ENCODE measurements at regions not wholly inside any gene's neighbourhood (a gene's known extent, or its start where the extent isn't known, plus 50 kb on each side); places are given as distances from the start of the nearest gene placed in this dataset.
A peak's percentile ranks its signal among the peaks of the same experiment; 100 is the strongest.

- Mint-ChIP-seq H3K9me3 (no peaks in the 10 kb centered on the region), H3K4me3 (no peak overlapping the region), H3K4me1 (peaks cover 28% of the 10 kb centered on the region), H3K36me3 (ENCODE audit: low read depth) (no peaks in the 10 kb centered on the region), H3K27me3 (ENCODE audit: low read depth, poor library complexity) (peaks cover 3% of the 10 kb centered on the region), H3K27ac (no peak overlapping the region)
- TF ChIP-seq CTCF (IDR thresholded peaks at IDR 0.05) = no peak
- DNase-seq = no peak
Measured at GRCh38 chr3:64398476-64398875, 173.2 kb upstream of the PRICKLE2 start.

GRCh38 chr3:64398006-64398405 lies 172.7 kb upstream of the PRICKLE2 start:
- TF ChIP-seq CTCF (IDR thresholded peaks at IDR 0.05) = no peak
- H3K4me3 Mint-ChIP-seq = no peak overlapping the region
- no peaks in the 10 kb centered on the region for H3K36me3 Mint-ChIP-seq (ENCODE audit: low read depth)
- H3K27me3 Mint-ChIP-seq (ENCODE audit: low read depth, poor library complexity) = peaks cover 3% of the 10 kb centered on the region
- no peak for DNase-seq
- H3K4me1 Mint-ChIP-seq = peaks cover 33% of the 10 kb centered on the region
- no peaks in the 10 kb centered on the region for H3K9me3 Mint-ChIP-seq
- H3K27ac Mint-ChIP-seq = no peak overlapping the region

- no peaks in the 10 kb centered on the region for H3K36me3 Mint-ChIP-seq (ENCODE audit: low read depth)
- H3K27me3 Mint-ChIP-seq (ENCODE audit: low read depth, poor library complexity) = peaks cover 3% of the 10 kb centered on the region
- H3K4me3 Mint-ChIP-seq = peak overlapping the region; percentile 7
- no peak for TF ChIP-seq CTCF (IDR thresholded peaks at IDR 0.05)
- H3K4me1 Mint-ChIP-seq = peaks cover 37% of the 10 kb centered on the region
- no peak for DNase-seq
- H3K27ac Mint-ChIP-seq = peak overlapping the region; percentile 36
- no peaks in the 10 kb centered on the region for H3K9me3 Mint-ChIP-seq
Measured at GRCh38 chr3:64397573-64397972, 172.3 kb upstream of the PRICKLE2 start.

- no peak for DNase-seq
- Mint-ChIP-seq H3K27me3 (ENCODE audit: low read depth, poor library complexity) (peaks cover 3% of the 10 kb centered on the region), H3K9me3 (no peaks in the 10 kb centered on the region), H3K4me3 (no peak overlapping the region), H3K27ac (no peak overlapping the region), H3K36me3 (ENCODE audit: low read depth) (no peaks in the 10 kb centered on the region), H3K4me1 (peaks cover 47% of the 10 kb centered on the region)
- no peak for TF ChIP-seq CTCF (IDR thresholded peaks at IDR 0.05)
Measured at GRCh38 chr3:64395490-64395889, 170.2 kb upstream of the PRICKLE2 start.

GRCh38 chr3:64393193-64393592 lies 167.9 kb upstream of the PRICKLE2 start:
- Mint-ChIP-seq H3K4me3 (no peak overlapping the region), H3K4me1 (peaks cover 42% of the 10 kb centered on the region), H3K36me3 (ENCODE audit: low read depth) (no peaks in the 10 kb centered on the region), H3K27ac (no peak overlapping the region), H3K9me3 (no peaks in the 10 kb centered on the region), H3K27me3 (ENCODE audit: low read depth, poor library complexity) (peaks cover 3% of the 10 kb centered on the region)
- DNase-seq = no peak
- no peak for TF ChIP-seq CTCF (IDR thresholded peaks at IDR 0.05)

- no peak for DNase-seq
- Mint-ChIP-seq H3K27ac (peak overlapping the region; percentile 35), H3K4me1 (peaks cover 30% of the 10 kb centered on the region), H3K27me3 (ENCODE audit: low read depth, poor library complexity) (peaks cover 3% of the 10 kb centered on the region), H3K9me3 (no peaks in the 10 kb centered on the region), H3K36me3 (ENCODE audit: low read depth) (no peaks in the 10 kb centered on the region), H3K4me3 (no peak overlapping the region)
- no peak for TF ChIP-seq CTCF (IDR thresholded peaks at IDR 0.05)
Measured at GRCh38 chr3:64392001-64392400, 166.7 kb upstream of the PRICKLE2 start.
